H1 (cell line): ENCODE measurements at regions not wholly inside any gene's neighbourhood (a gene's known extent, or its start where the extent isn't known, plus 50 kb on each side); places are given as distances from the start of the nearest gene placed in this dataset.

Experiments
- CTCF ChIA-PET: fragments of 300-600 bp; sonication (Branson Sonifier 250); formaldehyde crosslinking; loops from one replicate; lab custom pipeline; 2021; ENCODE audit not compliant: partially characterized antibody; lab: Charles Lee
- POLR2A ChIA-PET: fragments of 300-600 bp; sonication (Branson Sonifier 250); formaldehyde crosslinking; loops from one replicate; lab custom pipeline; 2021; ENCODE audit warnings: inconsistent platforms; ENCODE audit not compliant: partially characterized antibody; lab: Charles Lee
- DNase-seq, 2 experiments: peaks; one replicate each; pipeline versions ENCODE4 v3.0.0 to v3.0.0-alpha.2; 2010 to 2022; ENCODE audit warnings: low spot score in 2 of 2, low read depth in 1 of 2, mixed read lengths in 1 of 2
- FAIRE-seq: peaks from 2 replicates; lab custom pipeline; 2011; peaks lifted over from hg19 to GRCh38; lab: Jason Lieb, UNC
- H2AFZ ChIP-seq: 2 replicates; pipeline ENCODE4 v1.8.1; 2012; ENCODE audit warnings: low read length, inconsistent platforms
- H2AK5ac ChIP-seq: 2 replicates; pipeline ENCODE4 v1.6.1; 2013; ENCODE audit warnings: low read depth, low read length
- H2BK120ac ChIP-seq: replicated peaks from 2 replicates; pipeline ENCODE3; 2013; ENCODE audit warnings: low read depth, low read length, inconsistent platforms
- H2BK12ac ChIP-seq: 2 replicates; pipeline ENCODE4 v1.6.1; 2013; ENCODE audit warnings: low read depth, low read length
- H2BK15ac ChIP-seq: 2 replicates; pipeline ENCODE4 v1.6.1; 2013; ENCODE audit warnings: low read length
- H2BK20ac ChIP-seq: 2 replicates; pipeline ENCODE4 v1.6.1; 2013; ENCODE audit warnings: low read length
- H2BK5ac ChIP-seq: 2 replicates; pipeline ENCODE4 v1.6.1; 2013; ENCODE audit warnings: low read depth, low read length
- H3K14ac ChIP-seq: 2 replicates; pipeline ENCODE4 v1.6.1; 2013; ENCODE audit warnings: inconsistent platforms; ENCODE audit not compliant: insufficient read length
- H3K18ac ChIP-seq: 2 replicates; pipeline ENCODE4 v1.6.1; 2013; ENCODE audit warnings: low read length; ENCODE audit errors: extremely low read depth
- H3K23ac ChIP-seq: 2 replicates; pipeline ENCODE4 v1.6.1; 2013; ENCODE audit warnings: inconsistent platforms; ENCODE audit not compliant: insufficient read length
- H3K23me2 ChIP-seq: 2 replicates; pipeline ENCODE4 v1.6.1; 2013; ENCODE audit warnings: low read depth, low read length
- H3K27ac ChIP-seq: 2 replicates; pipeline ENCODE4 v1.6.1; 2011; ENCODE audit warnings: low read depth, low read length, inconsistent platforms
- H3K27me3 ChIP-seq, 4 experiments: replicated peaks in 1 of 4; 1 replicate in 1 of 4; 2 replicates in 3 of 4; pipeline versions ENCODE4 v1.6.1 to v1.8.1; 2011 to 2013; ENCODE audit warnings: low read length in 3 of 4, mild to moderate bottlenecking in 3 of 4, inconsistent platforms in 2 of 4, mixed read lengths in 2 of 4, moderate library complexity in 1 of 4; ENCODE audit not compliant: control insufficient read depth in 3 of 4, insufficient read depth in 3 of 4; ENCODE audit errors: extremely low read depth in 1 of 4
- H3K36me3 ChIP-seq, 4 experiments: 2 replicates each; pipeline versions ENCODE4 v1.6.1 to v1.8.1; 2011 to 2013; ENCODE audit warnings: mild to moderate bottlenecking in 4 of 4, low read length in 3 of 4, moderate library complexity in 2 of 4, control low read depth in 1 of 4, inconsistent platforms in 1 of 4; ENCODE audit not compliant: insufficient read depth in 4 of 4, control insufficient read depth in 2 of 4
- H3K4ac ChIP-seq: replicated peaks from 2 replicates; pipeline ENCODE3; 2013; ENCODE audit warnings: low read length, low read depth, mixed read lengths, inconsistent platforms; ENCODE audit not compliant: insufficient read length
- H3K4me1 ChIP-seq, 4 experiments: replicated peaks in 1 of 4; 1 replicate in 1 of 4; 2 replicates in 3 of 4; pipeline versions ENCODE4 v1.6.1 to v1.8.1; 2011 to 2013; ENCODE audit warnings: low read length in 3 of 4, inconsistent platforms in 2 of 4, mixed read lengths in 1 of 4; ENCODE audit not compliant: insufficient read depth in 4 of 4, control insufficient read depth in 3 of 4
- H3K4me2 ChIP-seq, 2 experiments: 2 replicates each; pipeline versions ENCODE4 v1.6.1 to v1.8.1; 2011 to 2013; ENCODE audit warnings: low read depth in 2 of 2, low read length in 2 of 2, control low read depth in 1 of 2, inconsistent platforms in 1 of 2, mild to moderate bottlenecking in 1 of 2; ENCODE audit not compliant: insufficient read depth in 1 of 2
- H3K4me3 ChIP-seq, 4 experiments: fragments of 200-600, 300-600 bp in 1 of 4; sonication (generic), shearing (Covaris generic), sonication (Bioruptor Twin) in 1 of 4; 2 replicates each; pipeline versions ENCODE4 v1.5.1 to v1.8.1; 2011 to 2016; ENCODE audit warnings: low read length in 4 of 4, low read depth in 3 of 4, control low read depth in 2 of 4, inconsistent platforms in 2 of 4, mild to moderate bottlenecking in 2 of 4, mixed read lengths in 1 of 4, moderate library complexity in 1 of 4; ENCODE audit not compliant: insufficient read depth in 2 of 4; ENCODE audit errors: extremely low read depth in 1 of 4
- H3K56ac ChIP-seq: replicated peaks from 2 replicates; pipeline ENCODE3; 2013; ENCODE audit warnings: low read depth, mild to moderate bottlenecking, mixed read lengths, low read length, inconsistent platforms; ENCODE audit not compliant: insufficient read length
- H3K79me1 ChIP-seq: 2 replicates; pipeline ENCODE4 v1.6.1; 2013; ENCODE audit warnings: low read depth, low read length, control low read depth
- H3K79me2 ChIP-seq, 2 experiments: 2 replicates each; pipeline versions ENCODE4 v1.6.1 to v1.8.1; 2012 to 2013; ENCODE audit warnings: low read length in 2 of 2, mild to moderate bottlenecking in 2 of 2, inconsistent platforms in 1 of 2; ENCODE audit not compliant: insufficient read depth in 2 of 2, control insufficient read depth in 1 of 2
- H3K9ac ChIP-seq, 4 experiments: replicated peaks in 1 of 4; 1 replicate in 1 of 4; 2 replicates in 3 of 4; pipeline versions ENCODE4 v1.6.1 to v1.8.1; 2011 to 2013; ENCODE audit warnings: low read depth in 3 of 4, low read length in 3 of 4, control low read depth in 2 of 4, mild to moderate bottlenecking in 2 of 4, moderate library complexity in 2 of 4, inconsistent platforms in 1 of 4; ENCODE audit errors: extremely low read depth in 1 of 4
- H3K9me3 ChIP-seq, 2 experiments: 2 replicates each; pipeline versions ENCODE4 v1.6.1 to v1.8.1; 2012 to 2013; ENCODE audit warnings: mild to moderate bottlenecking in 2 of 2, moderate library complexity in 2 of 2, control low read depth in 1 of 2, inconsistent platforms in 1 of 2, low read depth in 1 of 2, low read length in 1 of 2, mixed read lengths in 1 of 2; ENCODE audit not compliant: insufficient read depth in 2 of 2
- H4K20me1 ChIP-seq, 2 experiments: replicated peaks in 1 of 2; 2 replicates each; pipeline versions ENCODE3 to v1.8.1; 2011 to 2013; ENCODE audit warnings: inconsistent platforms in 2 of 2, low read length in 2 of 2, mild to moderate bottlenecking in 1 of 2; ENCODE audit not compliant: insufficient read depth in 2 of 2, control insufficient read depth in 1 of 2
- H4K5ac ChIP-seq: 2 replicates; pipeline ENCODE4 v1.6.1; 2013; ENCODE audit warnings: low read length, low read depth, mixed read lengths, inconsistent platforms; ENCODE audit not compliant: insufficient read length
- H4K8ac ChIP-seq: 2 replicates; pipeline ENCODE4 v1.8.0; 2013; ENCODE audit warnings: mild to moderate bottlenecking, moderate library complexity, low read length, inconsistent platforms; ENCODE audit not compliant: insufficient read depth; ENCODE audit errors: extremely low read depth
- H4K91ac ChIP-seq: replicated peaks from 2 replicates; pipeline ENCODE3; 2013; ENCODE audit warnings: low read length, mixed read lengths, inconsistent platforms; ENCODE audit not compliant: insufficient read length
- EP300 ChIP-seq, 2 experiments: IDR thresholded peaks; 1 replicate in 1 of 2; 2 replicates in 1 of 2; pipeline ENCODE4 v1.6.1; 2011 to 2012; ENCODE audit warnings: low read depth in 2 of 2, low read length in 2 of 2, mild to moderate bottlenecking in 2 of 2, borderline replicate concordance in 1 of 2, inconsistent platforms in 1 of 2, moderate library complexity in 1 of 2
- GABPA ChIP-seq: IDR thresholded peaks from 2 replicates; pipeline ENCODE4 v1.6.1; 2011; ENCODE audit warnings: mild to moderate bottlenecking, low read length, moderate library complexity, borderline replicate concordance; ENCODE audit not compliant: insufficient read depth
- HDAC6 ChIP-seq: IDR thresholded peaks from one replicate; pipeline ENCODE4 v1.7.1; 2012; ENCODE audit warnings: low read depth, mild to moderate bottlenecking, inconsistent platforms, low read length, moderate library complexity
- JUND ChIP-seq: IDR thresholded peaks from 2 replicates; pipeline ENCODE4 v1.6.1; 2011; ENCODE audit warnings: mild to moderate bottlenecking, improper control_type of control experiment, low read length
- MAFK ChIP-seq: IDR thresholded peaks from 2 replicates; pipeline ENCODE4 v1.6.1; 2012; ENCODE audit warnings: low read depth, mild to moderate bottlenecking, improper control_type of control experiment, low read length
- MAX ChIP-seq: IDR thresholded peaks from 2 replicates; pipeline ENCODE4 v1.6.1; 2012; ENCODE audit warnings: inconsistent platforms
- POLR2AphosphoS5 ChIP-seq: IDR thresholded peaks from 2 replicates; pipeline ENCODE4 v1.6.1; 2011; ENCODE audit warnings: low read depth, low read length
- SIRT6 ChIP-seq: IDR thresholded peaks from one replicate; pipeline ENCODE4 v1.7.1; 2012; ENCODE audit warnings: low read length, inconsistent platforms
- SIX5 ChIP-seq: IDR thresholded peaks from 2 replicates; pipeline ENCODE4 v1.6.1; 2011; ENCODE audit warnings: mild to moderate bottlenecking, low read depth, low read length
- SP4 ChIP-seq: IDR thresholded peaks from 2 replicates; pipeline ENCODE4 v1.6.1; 2012; ENCODE audit warnings: low read length, inconsistent platforms
- SRF ChIP-seq: IDR thresholded peaks from 2 replicates; pipeline ENCODE4 v1.6.1; 2011; ENCODE audit warnings: mild to moderate bottlenecking, low read depth, low read length, moderate library complexity
- TBP ChIP-seq: IDR thresholded peaks from 2 replicates; pipeline ENCODE4 v1.6.1; 2011; ENCODE audit warnings: low read depth, low read length, improper control_type of control experiment
- TEAD4 ChIP-seq: IDR thresholded peaks from 2 replicates; pipeline ENCODE4 v1.6.1; 2012; ENCODE audit warnings: low read depth, low read length, inconsistent platforms, mixed read lengths
- WGBS, 2 experiments: shearing (Covaris generic) in 1 of 2; methylation state at CpG; one replicate each; pipeline versions ENCODE4 v1.1.6 to v1.1.7; 2013 to 2015; ENCODE audit warnings: low lambda C conversion rate in 2 of 2, mixed read lengths in 2 of 2, inconsistent platforms in 1 of 2, low coverage in 1 of 2, missing lambda C conversion rate in 1 of 2; ENCODE audit not compliant: insufficient replicate concordance in 2 of 2, insufficient coverage in 1 of 2, insufficient read length in 1 of 2; ENCODE audit errors: extremely low coverage in 1 of 2, missing lambda C conversion rate in 1 of 2; 5-methylcytosine and 5-hydroxymethylcytosine counted together

- 87% methylated on average over 3 of the region's 3 CpGs; no CpG with 5 or more reads in 1 of the 2 experiments for WGBS, 2 experiments
- Histone ChIP-seq H3K27ac (no peak overlapping the region), H3K56ac (no peak overlapping the region), H3K23ac (no peak overlapping the region), H2BK20ac (no peak overlapping the region), H2BK5ac (no peak overlapping the region), H3K27me3 (no peaks in the 10 kb centered on the region), H3K4me1 (peaks cover 7 to 22% (median 19%) of the 10 kb centered on the region in 4 experiments), H3K18ac (no peak overlapping the region), H3K4me2 (no peak overlapping the region), H3K36me3 (no peaks in the 10 kb centered on the region), H2AK5ac (no peak overlapping the region), H3K79me1 (no peaks in the 10 kb centered on the region), H3K79me2 (no peaks in the 10 kb centered on the region), H2BK120ac (no peak overlapping the region), H4K8ac (no peak overlapping the region), H3K4ac (no peak overlapping the region), H3K23me2 (no peaks in the 10 kb centered on the region), H4K5ac (no peak overlapping the region), H2BK12ac (no peak overlapping the region), H4K91ac (no peak overlapping the region), H3K9me3 (no peaks in the 10 kb centered on the region), H3K14ac (no peak overlapping the region), H3K4me3 (no peak overlapping the region), H3K9ac (no peak overlapping the region), H2AFZ (no peak overlapping the region), H4K20me1 (no peaks in the 10 kb centered on the region), H2BK15ac (no peak overlapping the region)
- POLR2A ChIA-PET = no interaction called here
- TF ChIP-seq TBP (no peak), MAX (no peak), GABPA (no peak), SIRT6 (no peak), POLR2AphosphoS5 (no peak), EP300 (IDR thresholded peaks at IDR 0.05; ENCODE audit: borderline replicate concordance in 1 of 2, low read depth in 2 of 2, low read length in 2 of 2) (no peak), SRF (no peak), SP4 (no peak), MAFK (no peak), JUND (no peak), TEAD4 (no peak), SIX5 (no peak), HDAC6 (no peak)
- FAIRE-seq (no peak), DNase-seq (no peak)
- CTCF ChIA-PET = interaction anchor here (1.0 to 1.2 kb wide), 2 partner anchors 12 to 132 kb away, joined by 4 read pairs; no protein-coding TSS in a partner anchor
These were observed 187.0 kb downstream of the ETS2 start for GRCh38 chr21:38992737-38993136.
